ENCODE measurements at regions not wholly inside any gene's neighbourhood (a gene's known extent, or its start where the extent isn't known, plus 50 kb on each side); places are given as distances from the start of the nearest gene placed in this dataset.

DNA sequence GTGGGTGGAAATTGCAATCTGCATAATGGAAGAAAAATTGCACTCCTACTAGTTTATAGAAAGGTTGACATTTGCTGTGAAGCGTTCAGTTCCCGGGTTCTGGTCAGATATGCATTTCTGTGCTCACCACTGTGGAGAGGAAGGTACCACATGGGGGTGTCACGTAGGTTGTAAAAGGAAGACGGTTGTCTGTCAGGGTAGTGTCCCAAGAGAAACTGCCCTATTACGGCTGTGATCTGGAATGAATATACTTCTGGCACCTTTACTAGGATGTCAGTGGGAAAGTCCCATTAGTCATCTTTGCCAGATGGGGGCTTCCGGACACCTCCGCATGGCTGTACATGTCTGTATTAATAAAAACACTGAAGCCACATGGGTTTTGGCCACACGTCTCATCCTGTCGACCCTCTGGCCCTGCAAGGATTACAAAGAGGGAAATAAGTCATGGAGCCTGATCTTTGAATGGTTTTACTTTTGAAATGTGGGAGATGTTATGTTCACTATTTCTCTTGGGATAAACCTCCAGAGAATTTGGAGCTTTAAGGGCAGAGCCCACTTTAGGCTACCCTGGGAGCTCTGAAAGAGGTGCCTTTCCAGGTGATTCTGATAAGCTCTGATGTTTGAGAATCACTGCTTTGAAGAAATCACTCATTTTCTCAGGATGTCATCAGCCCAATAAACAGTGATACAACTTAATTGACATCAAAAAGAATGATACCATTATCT is 133.9 kb downstream of the AKAP11 start (continued):
- TF ChIP-seq, protein P1, sequence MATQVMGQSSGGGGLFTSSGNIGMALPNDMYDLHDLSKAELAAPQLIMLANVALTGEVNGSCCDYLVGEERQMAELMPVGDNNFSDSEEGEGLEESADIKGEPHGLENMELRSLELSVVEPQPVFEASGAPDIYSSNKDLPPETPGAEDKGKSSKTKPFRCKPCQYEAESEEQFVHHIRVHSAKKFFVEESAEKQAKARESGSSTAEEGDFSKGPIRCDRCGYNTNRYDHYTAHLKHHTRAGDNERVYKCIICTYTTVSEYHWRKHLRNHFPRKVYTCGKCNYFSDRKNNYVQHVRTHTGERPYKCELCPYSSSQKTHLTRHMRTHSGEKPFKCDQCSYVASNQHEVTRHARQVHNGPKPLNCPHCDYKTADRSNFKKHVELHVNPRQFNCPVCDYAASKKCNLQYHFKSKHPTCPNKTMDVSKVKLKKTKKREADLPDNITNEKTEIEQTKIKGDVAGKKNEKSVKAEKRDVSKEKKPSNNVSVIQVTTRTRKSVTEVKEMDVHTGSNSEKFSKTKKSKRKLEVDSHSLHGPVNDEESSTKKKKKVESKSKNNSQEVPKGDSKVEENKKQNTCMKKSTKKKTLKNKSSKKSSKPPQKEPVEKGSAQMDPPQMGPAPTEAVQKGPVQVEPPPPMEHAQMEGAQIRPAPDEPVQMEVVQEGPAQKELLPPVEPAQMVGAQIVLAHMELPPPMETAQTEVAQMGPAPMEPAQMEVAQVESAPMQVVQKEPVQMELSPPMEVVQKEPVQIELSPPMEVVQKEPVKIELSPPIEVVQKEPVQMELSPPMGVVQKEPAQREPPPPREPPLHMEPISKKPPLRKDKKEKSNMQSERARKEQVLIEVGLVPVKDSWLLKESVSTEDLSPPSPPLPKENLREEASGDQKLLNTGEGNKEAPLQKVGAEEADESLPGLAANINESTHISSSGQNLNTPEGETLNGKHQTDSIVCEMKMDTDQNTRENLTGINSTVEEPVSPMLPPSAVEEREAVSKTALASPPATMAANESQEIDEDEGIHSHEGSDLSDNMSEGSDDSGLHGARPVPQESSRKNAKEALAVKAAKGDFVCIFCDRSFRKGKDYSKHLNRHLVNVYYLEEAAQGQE (IDR thresholded peaks at IDR 0.05; ENCODE audit: unreplicated experiment) = no peak
- no peak for TF ChIP-seq JUNB (IDR thresholded peaks at IDR 0.05; ENCODE audit: unreplicated experiment)

DNA sequence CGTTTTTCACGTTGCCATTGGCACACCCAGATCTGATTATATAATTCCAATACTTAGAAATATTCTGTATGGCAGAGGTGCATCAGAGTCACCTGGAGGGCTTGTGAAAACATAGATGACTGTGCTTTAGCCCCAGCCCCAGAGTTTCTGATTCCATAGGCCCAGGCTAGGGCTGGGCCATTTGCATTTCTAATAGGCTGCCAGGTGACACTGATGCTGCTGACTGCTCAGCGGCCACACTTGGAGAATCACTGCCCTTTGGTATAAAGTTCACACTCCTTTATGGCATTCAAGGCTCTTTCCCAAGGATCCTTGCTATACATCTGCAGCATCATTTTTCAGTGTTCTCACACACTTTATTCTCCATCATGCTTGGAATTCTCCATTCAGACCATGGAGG is 137.1 kb downstream of the AKAP11 start:
- Histone ChIP-seq H3K4me3 (no peak overlapping the region), H3K4me1 (ENCODE audit: insufficient read depth) (no peaks in the 10 kb centered on the region), H3K27me3 (ENCODE audit: insufficient read depth) (no peaks in the 10 kb centered on the region), H3F3A (replicated peaks; ENCODE audit: low read depth) (no peaks in the 10 kb centered on the region), H3K4me2 (no peak overlapping the region), H3K79me2 (replicated peaks; ENCODE audit: insufficient read depth) (no peaks in the 10 kb centered on the region), H3K9me2 (ENCODE audit: insufficient read depth) (peaks cover 6% of the 10 kb centered on the region; the same call in 1 of the 2 replicates), H3K36me3 (ENCODE audit: insufficient read depth) (no peaks in the 10 kb centered on the region), H4K20me1 (replicated peaks; ENCODE audit: insufficient read depth) (no peaks in the 10 kb centered on the region), H2AFZ (no peak overlapping the region), H3K27ac (ENCODE audit: low read depth) (no peak overlapping the region)
- ATAC-seq (peak; percentile 83), DNase-seq (ENCODE audit: low spot score) (peak; percentile 16)
- no peaks in the 10 kb centered on the region for H3K36me3 Mint-ChIP-seq (ENCODE audit: low read depth)
- TF ChIP-seq EZH2 (IDR thresholded peaks at IDR 0.05; ENCODE audit: low read depth, unreplicated experiment) = no peak
- TF ChIP-seq EZH2phosphoT487 (IDR thresholded peaks at IDR 0.05; ENCODE audit: unreplicated experiment) = no peak
- no peak for TF ChIP-seq ZNF331 (CRISPR knock-in tag; IDR thresholded peaks at IDR 0.05; ENCODE audit: low read depth)
- peaks cover 4% of the 10 kb centered on the region for H3K27me3 Mint-ChIP-seq (ENCODE audit: insufficient read depth, low read depth, poor library complexity)
- no peaks in the 10 kb centered on the region for H3K9me3 Mint-ChIP-seq
- H3K27ac Mint-ChIP-seq = no peak overlapping the region
- H3K4me3 Mint-ChIP-seq = no peak overlapping the region
- H3K4me1 Mint-ChIP-seq = peaks cover 6% of the 10 kb centered on the region; the same call in 2 of the 3 replicates

DNA sequence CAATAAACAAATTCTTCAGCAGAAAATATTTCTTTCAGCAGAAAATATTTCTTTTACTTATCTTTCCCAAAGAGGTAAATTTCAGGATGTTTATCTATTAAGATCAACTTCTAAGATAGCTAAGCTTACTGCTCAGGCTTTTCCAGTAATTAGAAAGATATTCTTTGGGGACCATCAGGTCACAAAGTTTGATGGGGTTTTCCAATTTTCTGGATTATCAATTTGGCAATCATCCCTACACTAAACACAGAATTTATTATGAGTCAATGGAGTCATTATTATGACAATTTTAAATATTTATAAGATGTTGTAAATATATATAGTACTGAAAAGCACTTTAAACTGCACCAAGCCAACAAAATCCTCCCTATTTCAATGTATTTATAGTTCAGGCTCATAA is 137.6 kb downstream of the AKAP11 start:
- DNase-seq (ENCODE audit: low spot score) = no peak
- Histone ChIP-seq H4K20me1 (replicated peaks; ENCODE audit: insufficient read depth) (no peaks in the 10 kb centered on the region), H3K27ac (ENCODE audit: low read depth) (no peak overlapping the region), H2AFZ (no peak overlapping the region), H3K9me2 (ENCODE audit: insufficient read depth) (0 out of 2 replicates have a peak, but pooled peaks cover 6% of the 10 kb centered on the region), H3K27me3 (ENCODE audit: insufficient read depth) (no peaks in the 10 kb centered on the region), H3F3A (replicated peaks; ENCODE audit: low read depth) (no peaks in the 10 kb centered on the region), H3K4me1 (ENCODE audit: insufficient read depth) (no peaks in the 10 kb centered on the region), H3K79me2 (replicated peaks; ENCODE audit: insufficient read depth) (no peaks in the 10 kb centered on the region), H3K4me3 (no peak overlapping the region), H3K4me2 (no peak overlapping the region), H3K36me3 (ENCODE audit: insufficient read depth) (no peaks in the 10 kb centered on the region)
- Mint-ChIP-seq H3K4me1 (peaks cover 6% of the 10 kb centered on the region; the same call in 2 of the 3 replicates), H3K27me3 (ENCODE audit: insufficient read depth, low read depth, poor library complexity) (peaks cover 4% of the 10 kb centered on the region), H3K36me3 (ENCODE audit: low read depth) (no peaks in the 10 kb centered on the region), H3K27ac (no peak overlapping the region), H3K4me3 (no peak overlapping the region), H3K9me3 (no peaks in the 10 kb centered on the region)
- ATAC-seq = no peak
- TF ChIP-seq, protein P1 (IDR thresholded peaks at IDR 0.05; ENCODE audit: unreplicated experiment) = no peak
- TF ChIP-seq STAT1 (IDR thresholded peaks at IDR 0.05; ENCODE audit: unreplicated experiment) (no peak), CREB1 (CRISPR knock-in tag; IDR thresholded peaks at IDR 0.05; ENCODE audit: low read depth) (no peak), JUNB (IDR thresholded peaks at IDR 0.05; ENCODE audit: unreplicated experiment) (no peak)
- TF ChIP-seq, protein P2, sequence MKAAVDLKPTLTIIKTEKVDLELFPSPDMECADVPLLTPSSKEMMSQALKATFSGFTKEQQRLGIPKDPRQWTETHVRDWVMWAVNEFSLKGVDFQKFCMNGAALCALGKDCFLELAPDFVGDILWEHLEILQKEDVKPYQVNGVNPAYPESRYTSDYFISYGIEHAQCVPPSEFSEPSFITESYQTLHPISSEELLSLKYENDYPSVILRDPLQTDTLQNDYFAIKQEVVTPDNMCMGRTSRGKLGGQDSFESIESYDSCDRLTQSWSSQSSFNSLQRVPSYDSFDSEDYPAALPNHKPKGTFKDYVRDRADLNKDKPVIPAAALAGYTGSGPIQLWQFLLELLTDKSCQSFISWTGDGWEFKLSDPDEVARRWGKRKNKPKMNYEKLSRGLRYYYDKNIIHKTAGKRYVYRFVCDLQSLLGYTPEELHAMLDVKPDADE (IDR thresholded peaks at IDR 0.05) = no peak
